Hepatocyte (in vitro differentiated cells): ENCODE measurements at regions not wholly inside any gene's neighbourhood (a gene's known extent, or its start where the extent isn't known, plus 50 kb on each side); places are given as distances from the start of the nearest gene placed in this dataset.

Source experiments
- CTCF ChIP-seq: fragments of 200-600 bp; sonication (generic); IDR thresholded peaks from 2 replicates; pipeline ENCODE4 v1.5.1; 2016; ENCODE audit warnings: antibody characterized with exemption, mild to moderate bottlenecking; ENCODE audit not compliant: poor library complexity
- EZH2 ChIP-seq: fragments of 200-600 bp; sonication (generic); IDR thresholded peaks from 2 replicates; pipeline ENCODE4 v1.6.1; 2016; ENCODE audit warnings: antibody characterized with exemption, mild to moderate bottlenecking, borderline replicate concordance

- no peak for TF ChIP-seq CTCF
- no peak for TF ChIP-seq EZH2
These were observed 50.9 kb upstream of the DMRTA1 start for GRCh38 chr9:22395687-22396141.
